Caco-2 (cell line): ENCODE measurements at regions not wholly inside any gene's neighbourhood (a gene's known extent, or its start where the extent isn't known, plus 50 kb on each side); places are given as distances from the start of the nearest gene placed in this dataset.

Experiments
- BruUV-seq: library from RNA; stranded (reverse); fragments of 400-500 nt; replicated peaks from 2 replicates; lab custom pipeline; 2021; lab: Mats Ljungman, UMichigan
- CTCF ChIA-PET: fragments of 300-600 bp; sonication (Branson Sonifier 250); formaldehyde crosslinking; loops from one replicate; lab custom pipeline; 2022; ENCODE audit warnings: antibody characterized with exemption; lab: Charles Lee
- POLR2A ChIA-PET: fragments of 300-600 bp; sonication (Branson Sonifier 250); formaldehyde crosslinking; loops from one replicate; lab custom pipeline; 2022; ENCODE audit warnings: antibody characterized with exemption; lab: Charles Lee
- DNase-seq, 2 experiments: peaks; one replicate each; pipeline versions ENCODE4 v3.0.0 to v3.0.0-alpha.2; 2020 to 2022
- H3K27me3 ChIP-seq: replicated peaks from 2 replicates; pipeline ENCODE4 v1.6.0; 2011; ENCODE audit warnings: low read length; ENCODE audit not compliant: control insufficient read depth, insufficient read depth
- H3K36me3 ChIP-seq: 2 replicates; pipeline ENCODE4 v1.5.1; 2011; ENCODE audit warnings: low read length; ENCODE audit not compliant: control insufficient read depth, insufficient read depth
- H3K4me1 ChIP-seq: fragments of 250-450 bp; sonication (Bioruptor Pico); 2 replicates; pipeline ENCODE4 v1.5.1; 2020; ENCODE audit warnings: mild to moderate bottlenecking
- H3K4me3 ChIP-seq: 2 replicates; pipeline ENCODE4 v1.5.1; 2011; ENCODE audit warnings: low read depth, mild to moderate bottlenecking, control low read depth, low read length
- H3K9me3 ChIP-seq: fragments of 250-450 bp; sonication (Bioruptor Pico); 2 replicates; pipeline ENCODE4 v1.5.1; 2020; ENCODE audit warnings: mild to moderate bottlenecking, moderate library complexity
- H3K27ac Mint-ChIP-seq: one replicate; pipeline ENCODE4 v1.8.0; 2022; ENCODE audit warnings: mixed read lengths; ENCODE audit not compliant: unreplicated experiment
- H3K27me3 Mint-ChIP-seq: one replicate; pipeline ENCODE4 v1.8.0; 2022; ENCODE audit warnings: mixed read lengths; ENCODE audit not compliant: insufficient read depth, unreplicated experiment
- H3K36me3 Mint-ChIP-seq: one replicate; pipeline ENCODE4 v1.8.0; 2022; ENCODE audit warnings: mild to moderate bottlenecking, mixed read lengths; ENCODE audit not compliant: insufficient read depth, unreplicated experiment
- H3K4me1 Mint-ChIP-seq: one replicate; pipeline ENCODE4 v1.8.0; 2022; ENCODE audit warnings: low read depth, mixed read lengths; ENCODE audit not compliant: unreplicated experiment
- H3K4me3 Mint-ChIP-seq: one replicate; pipeline ENCODE4 v1.8.0; 2022; ENCODE audit warnings: mild to moderate bottlenecking, moderate library complexity, mixed read lengths; ENCODE audit not compliant: unreplicated experiment
- H3K9me3 Mint-ChIP-seq: one replicate; pipeline ENCODE4 v1.8.0; 2022; ENCODE audit warnings: mixed read lengths; ENCODE audit not compliant: unreplicated experiment
- CTCF ChIP-seq, 2 experiments: fragments of 200-600 bp in 1 of 2; IDR thresholded peaks; 1 replicate in 1 of 2; 2 replicates in 1 of 2; pipeline versions ENCODE4 v1.5.1 to v1.8.0; 2011 to 2022; ENCODE audit warnings: antibody characterized with exemption in 1 of 2, control low read depth in 1 of 2, inconsistent platforms in 1 of 2, low read depth in 1 of 2, low read length in 1 of 2, mild to moderate bottlenecking in 1 of 2, moderate library complexity in 1 of 2; ENCODE audit not compliant: insufficient read depth in 1 of 2, severe bottlenecking in 1 of 2, unreplicated experiment in 1 of 2
- intact Hi-C: fragments of 100-400 bp; cut with micrococcal nuclease; formaldehyde crosslinking; loops from one replicate; pipeline ENCODE4 v1.10.0; 2022; ENCODE audit not compliant: unreplicated experiment

DNA sequence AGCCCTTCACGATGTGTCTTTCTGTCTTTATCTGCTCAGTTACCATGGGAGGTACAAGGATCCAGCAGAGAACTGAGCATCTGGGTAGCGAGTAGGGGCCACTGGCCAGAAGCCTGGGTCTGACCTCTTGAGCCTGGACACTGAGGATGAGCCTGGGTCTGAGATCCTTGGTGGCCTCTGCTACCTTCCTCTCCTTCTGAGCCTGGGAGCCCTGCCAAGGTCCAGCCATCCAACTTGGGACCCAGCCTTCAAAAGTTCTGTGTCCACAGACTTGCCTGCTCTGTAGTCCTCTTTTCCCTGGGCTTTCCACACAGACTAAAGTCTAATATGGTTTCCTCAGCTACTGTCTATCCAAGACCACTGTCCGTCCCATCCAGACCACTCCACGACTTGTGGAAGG, 60.2 kb upstream of the NAA20 start:
- Histone ChIP-seq H3K4me1 (no peaks in the 10 kb centered on the region), H3K9me3 (no peaks in the 10 kb centered on the region), H3K27me3 (no peaks in the 10 kb centered on the region), H3K4me3 (no peak overlapping the region), H3K36me3 (no peaks in the 10 kb centered on the region; the same call in 1 of the 2 replicates)
- no peak overlapping the region for H3K4me3 Mint-ChIP-seq
- CTCF ChIA-PET, result no interaction called here
- POLR2A ChIA-PET, result no interaction called here
- H3K27ac Mint-ChIP-seq, result no peak overlapping the region
- no peaks in the 10 kb centered on the region for H3K27me3 Mint-ChIP-seq
- DNase-seq, result no peak
- intact Hi-C loops, result no loop called here
- no peaks in the 10 kb centered on the region for H3K4me1 Mint-ChIP-seq
- H3K9me3 Mint-ChIP-seq, result no peaks in the 10 kb centered on the region
- BruUV-seq, result no TSS peak
- H3K36me3 Mint-ChIP-seq, result no peaks in the 10 kb centered on the region
- TF ChIP-seq CTCF (IDR thresholded peaks at IDR 0.05; ENCODE audit: insufficient read depth in 1 of 2, low read depth in 1 of 2, low read length in 1 of 2, severe bottlenecking in 1 of 2, unreplicated experiment in 1 of 2), result no peak

- Mint-ChIP-seq H3K4me3 (no peak overlapping the region), H3K9me3 (no peaks in the 10 kb centered on the region), H3K4me1 (peaks cover 1% of the 10 kb centered on the region), H3K27ac (no peak overlapping the region), H3K27me3 (no peaks in the 10 kb centered on the region), H3K36me3 (no peaks in the 10 kb centered on the region)
- BruUV-seq, result no TSS peak
- no peak for DNase-seq
- Histone ChIP-seq H3K9me3 (no peaks in the 10 kb centered on the region), H3K36me3 (no peaks in the 10 kb centered on the region; the same call in 1 of the 2 replicates), H3K4me1 (peaks cover 6% of the 10 kb centered on the region; the same call in 1 of the 2 replicates), H3K4me3 (no peak overlapping the region), H3K27me3 (no peaks in the 10 kb centered on the region)
- intact Hi-C loops, result no loop called here
- no peak for TF ChIP-seq CTCF (IDR thresholded peaks at IDR 0.05; ENCODE audit: insufficient read depth in 1 of 2, low read depth in 1 of 2, low read length in 1 of 2, severe bottlenecking in 1 of 2, unreplicated experiment in 1 of 2)
- POLR2A ChIA-PET, result no interaction called here
- CTCF ChIA-PET, result no interaction called here
Measured at GRCh38 chr20:19958219-19958618, 58.9 kb upstream of the NAA20 start.

GRCh38 chr20:19958928-19959327, 58.2 kb upstream of the NAA20 start:
- DNase-seq, result no peak
- H3K9me3 ChIP-seq, result no peaks in the 10 kb centered on the region
- H3K4me3 Mint-ChIP-seq, result no peak overlapping the region
- no TSS peak for BruUV-seq
- peaks cover 7% of the 10 kb centered on the region for H3K4me1 Mint-ChIP-seq
- H3K4me1 ChIP-seq, result peaks cover 8% of the 10 kb centered on the region
- H3K27me3 ChIP-seq, result no peaks in the 10 kb centered on the region
- CTCF ChIA-PET, result no interaction called here
- H3K27ac Mint-ChIP-seq, result no peak overlapping the region
- no peaks in the 10 kb centered on the region; the same call in 1 of the 2 replicates for H3K36me3 ChIP-seq
- H3K36me3 Mint-ChIP-seq, result no peaks in the 10 kb centered on the region
- POLR2A ChIA-PET, result no interaction called here
- intact Hi-C loops, result no loop called here
- TF ChIP-seq CTCF (IDR thresholded peaks at IDR 0.05; ENCODE audit: insufficient read depth in 1 of 2, low read depth in 1 of 2, low read length in 1 of 2, severe bottlenecking in 1 of 2, unreplicated experiment in 1 of 2), result no peak
- no peak overlapping the region for H3K4me3 ChIP-seq
- no peaks in the 10 kb centered on the region for H3K27me3 Mint-ChIP-seq
- no peaks in the 10 kb centered on the region for H3K9me3 Mint-ChIP-seq
